HG02759 (cell line): ENCODE measurements at regions not wholly inside any gene's neighbourhood (a gene's known extent, or its start where the extent isn't known, plus 50 kb on each side); places are given as distances from the start of the nearest gene placed in this dataset.
"Not testable (repeated sequence)": the region's sequence is repeated elsewhere in the genome, so short reads cannot be mapped to it uniquely, and the experiment has no call there.

Experiments
- ATAC-seq: cut with Tn5 transposase; IDR thresholded peaks from one replicate; pipeline ENCODE4 v1.9.1; 2021; ENCODE audit warnings: mild to moderate bottlenecking, moderate library complexity; ENCODE audit not compliant: unreplicated experiment

DNA sequence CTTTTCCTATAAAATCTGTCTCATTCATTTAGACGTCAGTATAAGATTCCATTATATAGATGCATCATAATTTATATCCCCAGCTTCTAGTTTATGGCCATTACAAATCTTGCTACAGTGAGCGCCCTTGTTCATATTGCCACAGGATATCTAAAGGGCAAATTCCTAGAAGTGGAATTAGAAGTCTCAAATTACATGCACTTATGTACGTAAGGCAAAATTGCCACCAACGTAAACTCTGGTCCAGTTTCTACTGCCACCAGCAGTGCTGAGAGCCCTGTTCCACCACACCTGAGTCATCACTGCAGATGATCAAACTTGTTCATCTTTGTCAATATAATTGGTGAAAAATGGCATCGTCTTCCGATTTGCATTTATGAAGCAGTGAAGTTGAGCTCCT lies 90.9 kb upstream of the ID2 start:
- ATAC-seq = no peak

DNA sequence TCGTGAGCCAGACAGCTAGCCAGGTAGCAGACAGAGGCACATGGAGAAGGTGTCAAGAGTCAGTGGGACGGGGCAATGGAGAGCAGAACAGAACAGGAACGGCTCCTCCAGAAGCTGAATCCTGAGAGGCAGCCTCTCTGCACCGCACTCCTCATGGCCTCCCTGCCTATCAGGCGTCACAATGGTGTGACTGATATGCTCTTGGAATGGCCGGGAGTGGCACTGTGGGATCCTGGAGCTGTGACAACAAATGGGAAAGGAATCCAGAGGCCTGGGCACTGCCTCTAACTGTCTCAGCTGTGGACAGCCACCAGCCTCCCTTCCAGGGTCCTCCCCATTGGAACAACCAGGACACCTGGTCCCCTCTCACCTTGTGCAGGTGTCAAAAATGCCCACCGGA lies 89.1 kb upstream of the ID2 start:
- ATAC-seq = no peak

DNA sequence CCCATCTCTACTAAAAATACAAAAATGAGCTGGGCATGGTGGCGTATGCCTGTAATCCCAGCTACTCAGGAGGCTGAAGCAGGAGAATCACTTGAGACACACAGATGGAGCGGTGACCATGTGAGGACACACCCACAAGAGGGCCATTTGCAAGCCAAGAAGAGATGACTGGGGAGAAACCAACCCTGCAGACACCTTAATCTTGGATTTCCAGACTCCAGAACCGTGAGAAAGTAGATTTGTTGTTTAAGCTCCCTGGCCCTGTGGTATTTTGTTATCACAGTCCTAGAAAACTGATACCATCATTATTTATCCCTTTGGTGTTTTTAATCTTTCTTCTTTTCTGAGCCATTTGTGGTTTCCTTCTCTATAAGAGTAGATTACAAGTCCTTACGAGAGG lies 88.6 kb upstream of the ID2 start:
- no peak for ATAC-seq

DNA sequence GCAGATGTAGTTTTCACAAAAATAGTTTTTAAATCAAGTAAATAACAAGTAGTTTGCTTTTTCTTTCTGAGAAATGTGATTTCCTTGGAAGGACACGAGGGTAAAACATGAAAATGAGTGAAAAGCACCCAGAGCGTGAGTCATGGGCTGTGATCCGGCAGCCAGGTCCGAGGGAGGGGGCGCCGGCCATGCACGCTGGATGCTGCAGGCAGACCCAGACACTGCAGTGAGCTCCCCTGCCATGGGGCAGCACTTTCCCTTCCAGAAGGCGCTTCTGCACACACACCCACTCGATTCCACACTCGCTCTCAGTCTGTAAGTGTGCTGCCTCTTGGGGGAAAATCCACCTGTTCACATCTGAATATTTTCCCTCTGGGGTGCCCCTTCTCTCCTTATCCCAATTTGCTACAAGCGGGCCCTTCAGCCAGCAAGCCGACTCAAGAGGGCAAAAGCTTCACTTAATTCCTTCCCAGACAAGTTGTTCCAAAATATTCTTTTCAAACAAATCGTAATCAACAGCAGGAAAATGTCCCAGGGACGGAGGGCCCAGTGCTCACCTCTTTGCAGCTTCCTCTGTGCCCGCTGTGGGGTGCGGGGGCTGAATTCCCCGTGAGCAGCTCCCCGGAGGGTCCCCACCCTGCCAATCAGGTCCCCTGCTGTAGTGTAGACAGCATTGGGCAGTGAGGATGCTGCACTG lies 87.0 kb upstream of the ID2 start:
- no peak for ATAC-seq

DNA sequence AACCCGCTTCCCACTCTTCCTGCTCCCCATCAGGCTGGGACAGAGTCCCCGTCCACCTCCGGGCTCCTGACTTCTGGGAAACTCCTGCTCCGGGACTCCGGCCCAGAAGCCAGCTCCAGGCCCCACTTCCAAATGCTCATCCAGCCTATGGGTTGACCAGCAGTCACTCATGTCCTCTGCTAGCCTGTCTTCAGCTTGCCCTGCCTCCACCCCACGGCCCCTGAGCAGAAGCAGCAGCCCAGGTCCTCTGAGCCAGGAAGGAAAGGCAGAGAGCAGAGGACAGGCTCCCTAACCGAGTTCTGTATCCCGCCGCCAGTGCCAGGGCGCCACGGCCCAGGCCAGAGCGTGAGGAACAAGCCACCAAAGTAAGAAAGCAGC lies 86.4 kb upstream of the ID2 start:
- ATAC-seq = no peak

DNA sequence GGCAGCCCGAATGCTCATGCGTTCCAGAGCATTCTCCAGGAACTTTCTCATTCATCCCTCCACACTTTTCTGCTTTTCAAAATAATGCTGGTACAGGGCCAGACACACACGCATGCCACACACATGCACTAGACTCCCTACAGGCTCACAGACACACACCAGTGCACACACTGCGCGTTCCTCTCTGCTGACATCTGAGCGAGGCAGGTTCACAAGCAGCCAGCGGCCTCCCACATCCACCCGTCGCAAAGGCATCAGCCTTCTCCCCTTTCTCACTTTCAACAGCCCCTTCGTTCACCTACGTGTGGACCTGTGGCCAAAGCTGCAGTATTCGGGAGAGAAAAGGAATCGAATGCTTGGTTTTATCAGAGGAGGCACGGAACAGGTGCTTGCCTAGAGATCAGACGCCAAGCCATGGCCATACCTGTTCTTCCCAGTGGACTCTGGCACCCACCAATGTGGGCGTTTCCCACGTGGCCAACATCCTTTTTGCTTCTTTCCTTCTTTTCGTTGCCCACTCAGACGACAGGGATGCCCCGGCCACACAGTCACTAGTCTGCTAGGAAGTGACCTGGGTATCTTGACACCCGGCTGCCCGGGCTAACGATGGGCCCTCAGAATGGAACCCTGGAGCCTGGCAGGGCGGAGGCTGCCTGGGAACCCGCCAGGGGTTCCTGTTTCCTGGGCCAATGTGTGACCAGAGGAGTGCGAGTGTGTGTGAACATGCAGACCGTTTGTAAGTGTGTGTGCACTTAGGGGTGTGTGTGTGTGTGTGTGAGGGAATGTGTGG lies 85.8 kb upstream of the ID2 start:
- no peak for ATAC-seq

DNA sequence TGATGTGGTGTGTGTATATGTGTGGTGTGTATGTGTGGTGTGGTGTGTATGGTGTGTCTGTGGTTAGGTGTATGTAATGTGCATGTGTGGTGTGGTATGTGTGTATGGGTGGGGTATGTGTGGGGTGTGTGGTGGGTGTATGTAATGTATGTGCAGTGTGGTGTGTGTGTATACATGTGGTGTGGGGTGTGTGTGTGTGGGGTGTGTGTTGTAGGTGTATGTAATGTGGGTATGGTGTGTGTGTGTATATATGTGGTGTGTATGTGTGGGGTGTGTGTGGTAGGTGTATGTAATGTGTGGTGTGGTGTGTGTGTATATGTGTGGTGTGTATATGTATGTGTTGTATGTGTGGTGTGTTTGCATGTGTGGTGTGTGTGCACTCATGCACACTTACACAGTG lies 84.8 kb upstream of the ID2 start:
- ATAC-seq = no peak

GRCh38 chr2:8597559-8598225 lies 84.2 kb upstream of the ID2 start:
- ATAC-seq = no peak

DNA sequence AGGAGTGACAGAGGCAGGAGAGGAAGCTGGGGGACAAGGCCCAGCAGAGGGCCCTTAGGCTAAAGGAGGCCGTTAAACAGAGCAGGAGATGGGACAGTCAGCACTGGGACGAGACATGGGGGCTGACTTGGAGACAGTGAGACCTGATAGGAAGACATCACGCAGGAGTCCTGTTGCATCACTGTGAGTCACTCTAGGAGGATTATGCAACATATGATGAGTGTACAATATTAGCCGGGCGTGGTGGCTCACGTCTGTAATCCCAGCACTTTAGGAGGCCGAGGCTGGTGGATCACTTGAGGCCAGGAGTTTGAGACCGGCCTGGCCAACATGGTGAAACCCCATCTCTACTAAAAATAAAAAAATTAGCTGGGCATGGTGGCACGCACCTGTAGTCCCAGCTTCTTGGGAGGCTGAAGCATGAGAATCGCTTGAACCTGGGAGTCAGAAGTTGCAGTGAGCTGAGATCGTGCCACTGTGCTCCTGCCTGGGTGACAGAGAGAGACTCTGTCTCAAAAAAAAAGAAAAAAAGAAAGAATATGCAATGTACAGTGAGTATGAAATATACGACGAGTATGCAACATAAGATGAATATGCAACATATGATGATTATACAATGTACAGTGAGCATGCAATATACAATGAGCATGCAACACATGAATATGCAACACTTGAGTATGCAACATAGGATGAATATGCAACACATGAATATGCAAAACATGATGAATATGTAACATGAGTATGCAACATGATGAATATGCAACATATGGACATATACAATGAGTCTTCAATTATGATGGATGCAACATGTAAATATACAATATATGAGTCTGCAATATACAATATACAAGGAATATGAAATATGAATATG lies 83.3 kb upstream of the ID2 start:
- no peak for ATAC-seq

- ATAC-seq = no peak
Observed at GRCh38 chr2:8599421-8600242, 82.2 kb upstream of the ID2 start.

DNA sequence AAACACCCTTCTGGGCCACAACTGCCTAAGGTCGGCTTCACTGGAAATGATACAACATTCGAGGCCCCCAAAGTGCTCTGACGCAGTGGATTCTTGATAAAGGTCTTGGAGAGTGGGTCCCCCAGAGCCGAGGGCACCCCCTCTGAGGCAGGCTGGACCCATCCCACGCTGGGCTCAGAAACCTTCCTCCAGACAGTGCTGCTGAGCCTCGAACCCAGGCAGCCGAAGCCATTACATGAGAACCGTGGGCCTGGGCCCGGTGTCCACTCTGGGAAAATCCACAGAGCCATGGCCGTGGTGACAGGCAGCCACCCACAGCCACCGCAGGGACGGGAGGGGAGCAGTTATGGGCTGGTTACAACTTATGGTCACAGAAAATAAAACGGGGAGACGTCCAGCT lies 81.4 kb upstream of the ID2 start:
- ATAC-seq = no peak

DNA sequence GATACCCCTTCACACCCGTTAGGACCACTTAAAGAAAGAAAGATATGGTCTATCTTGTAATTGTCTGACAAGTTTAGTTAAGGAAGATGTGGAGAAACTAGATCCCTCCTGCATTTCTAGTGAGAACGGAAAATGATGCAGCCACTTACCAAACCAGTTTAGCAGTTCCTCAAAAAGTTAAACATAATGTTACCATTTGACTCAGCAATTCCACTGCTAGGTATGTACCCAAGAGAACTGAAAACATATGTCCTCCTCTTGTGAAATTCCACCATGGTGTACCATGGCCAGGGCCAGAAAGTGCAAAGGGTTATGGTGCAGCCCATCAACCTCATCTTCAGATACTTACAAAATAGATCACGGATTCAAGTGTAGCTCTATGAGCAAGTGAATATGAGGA lies 79.0 kb upstream of the ID2 start:
- no peak for ATAC-seq

DNA sequence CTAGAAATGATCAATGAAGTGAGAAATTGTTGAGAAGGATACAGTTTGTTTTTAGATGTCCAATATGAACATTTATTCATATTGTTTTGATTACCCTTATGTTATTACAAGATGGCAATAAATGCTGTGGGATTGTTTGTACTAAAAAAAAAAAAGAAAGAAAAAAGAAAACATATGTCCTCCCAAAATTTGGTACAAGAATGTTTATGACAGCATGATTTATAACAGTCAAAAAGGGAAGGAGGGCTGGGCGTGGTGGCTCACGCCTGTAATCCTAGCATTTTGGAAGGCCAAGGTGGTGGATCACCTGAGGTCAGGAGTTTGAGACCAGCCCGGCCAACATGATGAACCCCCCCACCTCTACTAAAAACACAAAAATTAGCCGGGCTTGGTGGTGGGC lies 78.5 kb upstream of the ID2 start:
- ATAC-seq = not testable (repeated sequence)

DNA sequence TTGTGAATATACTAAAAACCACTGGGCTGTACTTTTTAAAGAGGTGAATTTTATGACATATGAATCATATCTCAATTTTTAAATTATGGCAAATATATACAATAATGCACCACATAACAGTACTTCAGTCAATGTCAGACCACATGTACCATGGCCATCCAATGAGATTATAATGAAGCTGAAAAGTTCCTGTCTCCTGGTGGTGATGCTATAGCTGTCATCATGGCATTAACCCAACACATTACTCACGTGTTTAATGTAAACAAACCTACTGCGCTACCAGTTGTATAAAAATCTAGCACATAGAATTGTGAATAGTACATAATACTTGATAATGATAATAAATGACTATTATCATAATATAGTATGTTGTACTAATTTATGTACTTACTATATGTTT lies 77.6 kb upstream of the ID2 start:
- no peak for ATAC-seq

DNA sequence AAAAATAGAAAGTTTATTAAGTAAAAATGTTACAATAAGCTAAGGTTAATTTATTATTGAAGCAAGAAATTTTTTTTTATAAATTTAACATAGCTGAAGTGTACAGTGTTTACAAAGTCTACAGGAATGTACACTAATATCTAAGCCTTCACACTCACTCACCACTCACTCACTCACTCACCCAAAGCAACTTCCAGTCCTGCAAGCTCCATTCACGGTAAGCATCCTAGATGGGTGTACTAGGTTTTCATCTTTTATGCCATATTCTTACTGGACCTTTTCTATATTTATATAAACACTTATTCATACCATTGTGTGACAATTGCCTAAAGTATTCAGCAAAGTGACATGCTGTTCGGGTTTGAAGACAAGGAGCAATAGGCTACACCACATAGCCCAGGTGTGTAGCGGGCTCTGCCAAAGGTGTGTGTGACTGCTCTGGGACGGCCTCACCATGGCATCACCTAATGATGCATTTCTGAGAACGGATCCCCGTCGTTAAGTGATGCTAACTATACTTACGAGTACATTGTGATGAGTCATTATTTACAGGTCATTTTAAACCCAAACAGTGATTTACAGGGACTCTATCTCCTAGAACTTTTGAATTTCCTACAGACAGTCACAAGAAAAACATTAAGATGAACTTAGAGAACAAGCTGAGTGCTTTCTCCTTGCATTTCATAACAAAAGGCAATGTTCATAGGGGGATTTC lies 76.3 kb upstream of the ID2 start:
- ATAC-seq = no peak

GRCh38 chr2:8606226-8606625 lies 75.6 kb upstream of the ID2 start:
- peak; percentile 80 for ATAC-seq

DNA sequence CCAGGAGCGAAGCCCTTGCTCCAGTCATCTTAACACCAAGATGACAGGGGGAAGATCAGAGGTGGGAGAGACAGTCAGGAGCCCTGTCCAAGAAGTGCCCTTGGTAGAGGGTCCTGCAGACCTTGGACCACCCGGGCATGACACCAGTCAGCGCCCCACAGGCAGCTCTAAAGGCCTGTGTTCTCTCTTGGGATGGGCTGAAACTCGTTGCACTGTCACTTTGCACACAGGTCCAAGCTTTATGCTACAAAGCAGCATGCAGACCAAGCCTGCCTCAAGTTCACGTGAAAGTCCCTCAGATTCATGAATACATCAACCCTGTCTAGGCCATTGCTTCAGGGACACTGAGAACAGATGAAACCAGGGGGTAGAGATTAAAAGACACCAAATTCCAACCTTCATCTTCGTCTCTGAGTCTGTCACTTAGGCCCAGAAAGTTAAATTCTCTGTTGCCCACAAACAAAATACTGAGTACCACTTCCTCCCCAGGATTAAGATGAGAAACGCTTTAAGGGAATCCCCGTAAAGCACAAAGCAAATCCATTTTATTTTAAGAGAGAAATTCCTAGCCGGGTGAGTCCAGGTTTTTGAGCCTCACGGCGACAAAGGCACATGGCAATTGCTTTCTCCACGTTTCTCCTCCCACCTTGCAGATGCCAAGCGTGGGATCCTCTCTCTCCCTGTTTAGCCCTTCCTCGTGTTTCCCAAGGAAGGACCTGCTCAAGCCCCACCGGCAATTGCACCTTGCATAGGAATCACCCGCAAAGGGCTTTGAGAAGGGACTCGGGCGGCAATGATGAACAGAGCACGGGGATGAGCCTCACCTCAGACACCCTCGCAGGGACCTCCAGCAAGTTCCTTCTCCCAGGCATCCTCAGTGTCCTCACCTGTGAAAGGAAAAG lies 75.0 kb upstream of the ID2 start:
- peak; percentile 20 for ATAC-seq

GRCh38 chr2:8607606-8608005 lies 74.2 kb upstream of the ID2 start:
- ATAC-seq = no peak
